Esophagus squamous epithelium (tissue), 5 donors: ENCODE measurements at regions not wholly inside any gene's neighbourhood (a gene's known extent, or its start where the extent isn't known, plus 50 kb on each side); places are given as distances from the start of the nearest gene placed in this dataset.

Experiments
- DNase-seq: peaks from one replicate; lab custom pipeline; 2025; lab: John Stamatoyannopoulos, UW
- H3K27ac ChIP-seq, 4 donors: fragments of 200-600 bp; sonication (generic); one replicate each; pipeline ENCODE4 v1.5.1; 2016 to 2019; ENCODE audit warnings: mild to moderate bottlenecking in 1 of 4
- H3K27me3 ChIP-seq, 4 donors: fragments of 200-600 bp; sonication (generic); 1 replicate in 3 of 4; 2 replicates in 1 of 4; pipeline versions ENCODE4 v1.5.1 to v1.6.0; 2017 to 2021; ENCODE audit warnings: antibody characterized with exemption in 1 of 4
- H3K36me3 ChIP-seq, 3 donors: fragments of 200-600 bp; sonication (generic); one replicate each; pipeline ENCODE4 v1.5.1; 2016 to 2019
- H3K4me1 ChIP-seq, 3 donors: fragments of 200-600 bp; sonication (generic); one replicate each; pipeline ENCODE4 v1.5.1; 2017 to 2019
- H3K4me3 ChIP-seq, 4 donors: fragments of 200-600 bp; sonication (generic); 1 replicate in 3 of 4; 2 replicates in 1 of 4; pipeline ENCODE4 v1.5.1; 2016 to 2019; ENCODE audit warnings: mild to moderate bottlenecking in 2 of 4, moderate library complexity in 1 of 4
- H3K9me3 ChIP-seq, 3 donors: fragments of 200-600 bp; sonication (generic); one replicate each; pipeline ENCODE4 v1.5.1; 2016 to 2019
- POLR2A ChIP-seq, 4 donors: fragments of 450-650 bp; IDR thresholded peaks; one replicate each; pipeline ENCODE4 v1.6.1; 2017; ENCODE audit warnings: antibody characterized with exemption in 4 of 4, mild to moderate bottlenecking in 4 of 4, moderate library complexity in 3 of 4
- WGBS, 2 donors: methylation state at CpG; one replicate each; pipeline ENCODE4 v1.1.5; 2018; 5-methylcytosine and 5-hydroxymethylcytosine counted together
- intact Hi-C: fragments of 100-400 bp; cut with DNase I; formaldehyde crosslinking; loops from one replicate; pipeline ENCODE4 v1.15.0; 2022
- TF ChIP-seq, protein P1 (sequence below), 6 experiments: fragments of 450-650 bp in 4 of 6; fragments of 200-600 bp in 2 of 6; sonication (generic) in 2 of 6; IDR thresholded peaks; one replicate each; pipeline ENCODE4 v1.5.1; 2016 to 2019; ENCODE audit warnings: antibody characterized with exemption in 6 of 6, mild to moderate bottlenecking in 4 of 6, moderate library complexity in 4 of 6
- donor health status: DM: yes; HTN: yes; CAD: no.

DNA sequence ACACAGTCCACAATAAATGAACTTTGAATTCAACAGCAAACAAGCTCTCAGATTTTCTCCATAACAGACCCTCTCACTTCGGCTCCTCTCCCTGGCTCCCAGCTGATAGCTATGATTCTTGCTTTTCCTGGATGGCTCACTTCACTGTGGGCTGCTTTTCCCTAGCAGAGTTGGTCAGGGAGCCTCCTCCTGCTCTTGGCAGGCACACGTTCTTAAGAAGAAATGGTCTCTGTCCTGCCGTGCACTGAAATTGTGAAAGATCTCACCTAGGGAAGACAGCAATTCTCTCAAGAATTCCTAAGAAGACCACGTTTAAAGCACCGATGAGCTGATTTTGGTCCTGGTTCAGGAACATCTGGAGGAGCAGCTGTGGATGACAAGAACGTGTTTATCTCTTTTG is 148.5 kb upstream of the KCNK2 start:
- H3K4me3 ChIP-seq = no peak overlapping the region

DNA sequence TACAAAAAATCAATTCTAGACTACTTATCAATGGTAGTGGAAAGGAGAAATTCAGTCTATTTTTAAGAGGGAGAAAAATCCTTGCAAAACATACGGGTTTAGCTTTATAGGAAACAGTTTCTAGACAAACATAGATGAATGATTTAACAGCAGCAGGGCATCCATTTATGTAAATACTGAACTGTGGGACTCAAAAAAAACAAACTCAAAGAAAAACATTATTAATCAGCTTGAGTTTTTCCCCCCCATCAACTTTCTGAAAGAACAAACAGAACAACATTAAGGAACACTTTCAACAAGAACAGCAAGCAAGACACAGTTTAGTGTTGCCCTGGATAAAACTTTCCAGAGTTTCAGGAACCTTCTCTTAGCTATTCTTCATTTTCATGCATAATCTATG is 147.3 kb upstream of the KCNK2 start:
- Histone ChIP-seq H3K4me1 (no peaks in the 10 kb centered on the region), H3K27me3 (no peaks in the 10 kb centered on the region), H3K9me3 (no peaks in the 10 kb centered on the region), H3K27ac (no peak overlapping the region), H3K4me3 (no peak overlapping the region), H3K36me3 (no peaks in the 10 kb centered on the region)
- 20 to 55% methylated on average over 1 of the region's 1 CpG for WGBS, 2 donors
- intact Hi-C loops = no loop called here
- TF ChIP-seq, protein P1, sequence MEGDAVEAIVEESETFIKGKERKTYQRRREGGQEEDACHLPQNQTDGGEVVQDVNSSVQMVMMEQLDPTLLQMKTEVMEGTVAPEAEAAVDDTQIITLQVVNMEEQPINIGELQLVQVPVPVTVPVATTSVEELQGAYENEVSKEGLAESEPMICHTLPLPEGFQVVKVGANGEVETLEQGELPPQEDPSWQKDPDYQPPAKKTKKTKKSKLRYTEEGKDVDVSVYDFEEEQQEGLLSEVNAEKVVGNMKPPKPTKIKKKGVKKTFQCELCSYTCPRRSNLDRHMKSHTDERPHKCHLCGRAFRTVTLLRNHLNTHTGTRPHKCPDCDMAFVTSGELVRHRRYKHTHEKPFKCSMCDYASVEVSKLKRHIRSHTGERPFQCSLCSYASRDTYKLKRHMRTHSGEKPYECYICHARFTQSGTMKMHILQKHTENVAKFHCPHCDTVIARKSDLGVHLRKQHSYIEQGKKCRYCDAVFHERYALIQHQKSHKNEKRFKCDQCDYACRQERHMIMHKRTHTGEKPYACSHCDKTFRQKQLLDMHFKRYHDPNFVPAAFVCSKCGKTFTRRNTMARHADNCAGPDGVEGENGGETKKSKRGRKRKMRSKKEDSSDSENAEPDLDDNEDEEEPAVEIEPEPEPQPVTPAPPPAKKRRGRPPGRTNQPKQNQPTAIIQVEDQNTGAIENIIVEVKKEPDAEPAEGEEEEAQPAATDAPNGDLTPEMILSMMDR (IDR thresholded peaks at IDR 0.05) = no peak
- no peak for TF ChIP-seq POLR2A (IDR thresholded peaks at IDR 0.05)
- no peak for DNase-seq

More for the DNA sequence above, 148.5 kb upstream of the KCNK2 start:
- no peaks in the 10 kb centered on the region for H3K36me3 ChIP-seq
- no peak overlapping the region for H3K27ac ChIP-seq
- no peak for DNase-seq
- no peaks in the 10 kb centered on the region for H3K9me3 ChIP-seq
- intact Hi-C loops = no loop called here
- H3K4me1 ChIP-seq = no peaks in the 10 kb centered on the region
- no peaks in the 10 kb centered on the region for H3K27me3 ChIP-seq
- TF ChIP-seq POLR2A (IDR thresholded peaks at IDR 0.05) = no peak
- TF ChIP-seq, protein P1 (IDR thresholded peaks at IDR 0.05) = no peak
- 56 to 73% methylated on average over 5 of the region's 6 CpGs for WGBS, 2 donors

DNA sequence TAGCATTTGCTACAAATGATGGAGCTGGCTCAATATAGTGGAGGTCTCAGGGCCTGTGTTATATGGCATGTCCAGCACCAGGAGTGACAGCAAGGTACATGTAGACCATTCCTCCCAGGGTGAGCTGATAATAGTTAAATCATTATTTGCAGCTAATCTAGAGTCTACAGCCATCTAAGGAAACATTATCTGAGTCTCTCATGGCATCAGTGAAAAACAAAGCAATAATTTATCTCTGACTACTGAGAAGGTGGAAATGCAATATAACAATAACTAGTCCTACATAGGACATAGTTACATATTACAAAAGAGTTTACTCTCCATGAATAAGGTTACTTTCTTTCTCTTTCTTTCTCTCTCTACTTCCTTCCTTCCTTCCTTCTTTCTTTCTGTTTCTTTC is 143.4 kb upstream of the KCNK2 start:
- DNase-seq = no peak
- TF ChIP-seq, protein P1 (IDR thresholded peaks at IDR 0.05) = no peak
- TF ChIP-seq POLR2A (IDR thresholded peaks at IDR 0.05) = no peak
- intact Hi-C loops = no loop called here

DNA sequence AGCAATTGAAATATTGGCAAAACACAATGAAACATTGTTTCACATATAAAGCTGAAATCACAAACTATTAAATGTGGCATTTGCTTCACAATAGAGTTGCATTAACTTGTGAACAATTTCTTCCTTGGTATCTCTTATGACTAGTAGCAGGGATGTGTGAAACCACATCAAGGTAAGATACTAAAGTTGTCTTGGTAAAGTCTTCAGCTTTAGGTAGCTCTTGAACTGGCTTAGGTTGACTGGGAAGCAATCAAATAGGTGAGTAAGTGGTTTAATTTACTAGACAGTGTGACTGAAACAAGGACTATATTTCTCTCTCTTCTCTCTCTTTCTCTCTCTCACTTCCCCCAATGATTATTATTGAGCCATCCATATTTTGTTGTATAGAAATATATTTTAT is 141.5 kb upstream of the KCNK2 start:
- H3K9me3 ChIP-seq = no peaks in the 10 kb centered on the region
- no peaks in the 10 kb centered on the region for H3K36me3 ChIP-seq
- intact Hi-C loops = no loop called here
- no peak overlapping the region for H3K4me3 ChIP-seq
- H3K4me1 ChIP-seq = no peaks in the 10 kb centered on the region
- no peaks in the 10 kb centered on the region for H3K27me3 ChIP-seq
- no peak overlapping the region for H3K27ac ChIP-seq
- TF ChIP-seq, protein P1 (IDR thresholded peaks at IDR 0.05) = no peak
- TF ChIP-seq POLR2A (IDR thresholded peaks at IDR 0.05) = no peak
- no peak for DNase-seq

More for the DNA sequence above, 143.4 kb upstream of the KCNK2 start:
- H3K27me3 ChIP-seq = no peaks in the 10 kb centered on the region
- H3K4me1 ChIP-seq = no peaks in the 10 kb centered on the region
- H3K36me3 ChIP-seq = no peaks in the 10 kb centered on the region
- no peak overlapping the region for H3K27ac ChIP-seq
- no peak overlapping the region for H3K4me3 ChIP-seq
- H3K9me3 ChIP-seq = no peaks in the 10 kb centered on the region

DNA sequence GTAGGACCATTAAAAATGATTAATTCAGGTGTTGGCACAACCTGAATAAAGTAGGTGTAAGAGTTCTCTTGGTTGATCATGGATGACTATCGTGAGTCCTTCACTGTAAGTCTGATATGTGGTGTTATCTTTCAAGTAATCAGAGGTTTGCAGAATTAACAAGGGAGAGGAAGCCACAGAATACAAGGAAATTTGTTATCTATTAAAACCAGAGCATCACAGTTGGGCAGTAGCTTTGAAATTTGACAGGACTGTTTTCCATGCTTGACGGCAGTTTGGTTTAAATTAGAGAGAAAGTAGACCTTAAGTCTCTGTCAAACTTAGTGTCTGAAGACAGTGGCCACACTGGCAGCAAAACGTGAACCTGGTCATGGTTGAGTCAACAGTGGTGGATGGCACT is 139.5 kb upstream of the KCNK2 start:
- 71 to 72% methylated on average over 3 of the region's 3 CpGs for WGBS, 2 donors

More for the DNA sequence above, 139.5 kb upstream of the KCNK2 start:
- no peaks in the 10 kb centered on the region for H3K9me3 ChIP-seq
- H3K27me3 ChIP-seq = no peaks in the 10 kb centered on the region
- intact Hi-C loops = no loop called here
- no peak for DNase-seq
- H3K4me1 ChIP-seq = no peaks in the 10 kb centered on the region
- no peak overlapping the region for H3K27ac ChIP-seq
- H3K4me3 ChIP-seq = no peak overlapping the region
- TF ChIP-seq, protein P1 (IDR thresholded peaks at IDR 0.05) = no peak
- no peak for TF ChIP-seq POLR2A (IDR thresholded peaks at IDR 0.05)
- H3K36me3 ChIP-seq = no peaks in the 10 kb centered on the region
